GM12878 (cell line): ENCODE measurements at regions not wholly inside any gene's neighbourhood (a gene's known extent, or its start where the extent isn't known, plus 50 kb on each side); places are given as distances from the start of the nearest gene placed in this dataset.
"Not testable (repeated sequence)": the region's sequence is repeated elsewhere in the genome, so short reads cannot be mapped to it uniquely, and the experiment has no call there.

ENCODE experiments used
- ATAC-seq: fragments of 200-7000 bp; cut with Tn5 transposase; 3 replicates; pipeline ENCODE4 v1.9.1; 2020; ENCODE audit warnings: mild to moderate bottlenecking, moderate library complexity
- BruUV-seq: library from RNA; stranded (reverse); fragments of 400-500 nt; replicated peaks from 2 replicates; lab custom pipeline; 2021; lab: Mats Ljungman, UMichigan
- CTCF ChIA-PET: fragments of 300-600 bp; sonication (Branson Sonifier 250); formaldehyde crosslinking; extraction: SDS; loops from one replicate; lab custom pipeline; 2021; ENCODE audit warnings: inconsistent platforms; lab: Yijun Ruan, JAX
- POLR2A ChIA-PET: fragments of 350-600 bp; formaldehyde crosslinking; extraction: SDS; loops from one replicate; lab custom pipeline; 2021; ENCODE audit warnings: inconsistent platforms; lab: Charles Lee
- RAD21 ChIA-PET: fragments of 300-600 bp; sonication (Branson Sonifier 250); formaldehyde crosslinking; loops from one replicate; lab custom pipeline; 2023; ENCODE audit warnings: antibody characterized with exemption; ENCODE audit not compliant: unreplicated experiment; lab: Charles Lee
- SMC1A ChIA-PET: fragments of 300-600 bp; sonication (Branson Sonifier 250); formaldehyde crosslinking; loops from one replicate; lab custom pipeline; 2023; ENCODE audit not compliant: unreplicated experiment, uncharacterized antibody; lab: Charles Lee
- DNase-seq: peaks from one replicate; pipeline ENCODE4 v3.0.0-alpha.2; 2011; ENCODE audit warnings: low read depth, low spot score
- FAIRE-seq: peaks from 3 replicates; lab custom pipeline; 2011; peaks lifted over from hg19 to GRCh38; lab: Jason Lieb, UNC
- H2AFZ ChIP-seq: 2 replicates; pipeline ENCODE4 v1.6.0; 2011; ENCODE audit warnings: low read depth, low read length, control low read depth; ENCODE audit not compliant: control insufficient read depth
- H3K27ac ChIP-seq: 2 replicates; pipeline ENCODE4 v1.5.1; 2011; ENCODE audit warnings: control low read depth; ENCODE audit not compliant: control insufficient read depth, insufficient read depth
- H3K27me3 ChIP-seq, 2 experiments: replicated peaks in 1 of 2; 2 replicates each; pipeline versions ENCODE4 v1.6.0 to v1.6.1; 2011; ENCODE audit warnings: low read length in 1 of 2; ENCODE audit not compliant: control insufficient read depth in 2 of 2, insufficient read depth in 2 of 2
- H3K36me3 ChIP-seq, 2 experiments: 2 replicates each; pipeline ENCODE4 v1.5.1; 2011; ENCODE audit warnings: low read length in 1 of 2; ENCODE audit not compliant: control insufficient read depth in 2 of 2, insufficient read depth in 2 of 2
- H3K4me1 ChIP-seq: 2 replicates; pipeline ENCODE4 v1.6.1; 2011; ENCODE audit warnings: mild to moderate bottlenecking, low read length, moderate library complexity, mixed read lengths; ENCODE audit not compliant: control insufficient read depth, insufficient read depth
- H3K4me2 ChIP-seq: 2 replicates; pipeline ENCODE4 v1.6.0; 2011; ENCODE audit warnings: control low read depth; ENCODE audit not compliant: control insufficient read depth, insufficient read depth
- H3K4me3 ChIP-seq: fragments of 200-600 bp; sonication (generic); 2 replicates; pipeline ENCODE4 v1.5.1; 2016
- H3K79me2 ChIP-seq: 2 replicates; pipeline ENCODE4 v1.6.0; 2011; ENCODE audit warnings: low read length; ENCODE audit not compliant: control insufficient read depth, insufficient read depth
- H3K9ac ChIP-seq: 2 replicates; pipeline ENCODE4 v1.8.0; 2011; ENCODE audit warnings: low read length, control low read depth, mixed read lengths; ENCODE audit not compliant: control insufficient read depth, insufficient read depth
- H3K9me3 ChIP-seq: replicated peaks from 3 replicates; pipeline ENCODE4 v1.5.1; 2011; ENCODE audit warnings: mild to moderate bottlenecking, low read length; ENCODE audit not compliant: control insufficient read depth, insufficient read depth
- H4K20me1 ChIP-seq: 2 replicates; pipeline ENCODE4 v1.6.0; 2011; ENCODE audit not compliant: control insufficient read depth, insufficient read depth
- WGBS: methylation state at CpG from one replicate; pipeline ENCODE4 v1.1.6; 2016; ENCODE audit warnings: low lambda C conversion rate; ENCODE audit not compliant: insufficient replicate concordance, insufficient coverage; ENCODE audit errors: missing lambda C conversion rate; 5-methylcytosine and 5-hydroxymethylcytosine counted together
- in situ Hi-C: fragments of 300-500 bp; cut with MboI; formaldehyde crosslinking; loops from 9 replicates; pipeline ENCODE4 v1.14.3; 2018; ENCODE audit warnings: mixed read lengths
- intact Hi-C: fragments of 100-400 bp; cut with micrococcal nuclease; formaldehyde crosslinking; loops from one replicate; pipeline ENCODE4 v1.14.2; 2022; ENCODE audit not compliant: unreplicated experiment

DNA sequence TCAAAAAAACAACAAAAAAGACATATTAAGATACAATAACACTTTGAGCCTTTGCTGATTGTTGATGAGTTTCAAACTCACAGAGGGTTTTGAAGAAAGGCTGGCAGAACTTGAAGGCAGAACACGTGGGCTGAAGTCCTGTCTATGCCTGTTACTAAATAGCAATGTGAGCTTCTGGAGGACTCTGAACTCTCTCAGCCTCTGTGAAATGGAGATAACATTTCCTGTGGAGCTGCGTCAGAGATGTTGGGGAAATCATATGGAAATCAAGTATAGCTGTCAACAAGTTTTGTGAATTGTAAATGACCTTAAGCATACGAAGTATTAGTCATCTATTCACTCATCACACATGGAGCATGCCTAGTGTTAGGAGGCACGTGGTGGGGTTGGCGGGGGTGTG, 130.4 kb upstream of the ERV3-1 start:
- H3K27ac ChIP-seq, SMC1A ChIA-PET, H3K36me3 ChIP-seq, H3K79me2 ChIP-seq, BruUV-seq, H3K9me3 ChIP-seq, POLR2A ChIA-PET, RAD21 ChIA-PET, intact Hi-C loops, H3K27me3 ChIP-seq, H3K4me2 ChIP-seq, H4K20me1 ChIP-seq, DNase-seq, ATAC-seq, CTCF ChIA-PET, H3K4me1 ChIP-seq, H2AFZ ChIP-seq, H3K4me3 ChIP-seq, in situ Hi-C loops, FAIRE-seq, H3K9ac ChIP-seq: not testable (repeated sequence)
- WGBS: no CpG with 5 or more reads among the region's 5 CpGs

DNA sequence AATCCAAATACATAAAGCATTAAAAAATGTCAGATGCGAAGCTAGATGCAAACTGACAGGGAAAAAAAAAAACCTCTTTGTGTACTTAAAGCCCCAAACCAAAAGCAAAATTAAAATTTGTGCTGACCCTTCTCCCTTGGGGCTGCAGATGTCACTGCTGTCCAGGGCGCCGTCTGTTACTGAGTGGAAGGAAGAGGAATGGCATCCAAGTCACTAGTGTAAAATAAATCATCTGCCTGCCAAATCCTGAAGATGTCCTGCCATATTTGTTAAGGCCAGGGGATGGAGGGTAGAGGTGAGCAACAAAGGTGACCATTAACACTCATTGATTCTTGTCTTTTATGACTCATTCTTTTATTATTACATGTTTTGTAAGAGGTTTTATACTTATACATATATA, 126.6 kb upstream of the ERV3-1 start:
- WGBS: no CpG with 5 or more reads among the region's 3 CpGs
- in situ Hi-C loops, FAIRE-seq, H3K4me2 ChIP-seq, H3K27me3 ChIP-seq, H3K4me1 ChIP-seq, RAD21 ChIA-PET, H4K20me1 ChIP-seq, CTCF ChIA-PET, intact Hi-C loops, DNase-seq, H3K79me2 ChIP-seq, POLR2A ChIA-PET, H3K9me3 ChIP-seq, H3K36me3 ChIP-seq, H3K4me3 ChIP-seq, SMC1A ChIA-PET, H2AFZ ChIP-seq, BruUV-seq, H3K27ac ChIP-seq, H3K9ac ChIP-seq: not testable (repeated sequence)
- peak; percentile 91 for ATAC-seq

DNA sequence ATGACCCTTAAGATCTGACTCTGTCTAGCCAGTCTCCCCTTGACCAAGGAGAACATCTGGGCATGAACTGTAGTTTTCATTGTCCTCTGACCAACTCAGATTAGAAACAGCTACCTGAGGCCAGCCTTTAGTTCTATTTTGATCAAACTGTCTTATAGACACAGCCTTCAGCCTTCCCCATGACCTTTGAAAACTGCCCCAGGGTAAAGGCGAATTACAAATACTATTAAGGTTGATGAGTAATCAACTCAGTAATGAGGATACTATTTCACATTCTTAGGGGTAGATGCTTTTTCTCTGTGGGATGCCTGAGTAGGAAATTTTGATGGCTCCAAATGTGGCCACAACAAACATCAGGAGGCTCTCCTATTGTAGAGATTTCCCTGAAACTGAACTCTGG, 125.8 kb upstream of the ERV3-1 start:
- H4K20me1 ChIP-seq, CTCF ChIA-PET, H3K36me3 ChIP-seq, H3K4me1 ChIP-seq, RAD21 ChIA-PET, H3K9me3 ChIP-seq, intact Hi-C loops, H3K27ac ChIP-seq, SMC1A ChIA-PET, H3K4me2 ChIP-seq, FAIRE-seq, H2AFZ ChIP-seq, H3K79me2 ChIP-seq, POLR2A ChIA-PET, in situ Hi-C loops, BruUV-seq, H3K27me3 ChIP-seq, DNase-seq, ATAC-seq, H3K4me3 ChIP-seq, H3K9ac ChIP-seq: not testable (repeated sequence)
- no CpG with 5 or more reads among the region's 1 CpG for WGBS

DNA sequence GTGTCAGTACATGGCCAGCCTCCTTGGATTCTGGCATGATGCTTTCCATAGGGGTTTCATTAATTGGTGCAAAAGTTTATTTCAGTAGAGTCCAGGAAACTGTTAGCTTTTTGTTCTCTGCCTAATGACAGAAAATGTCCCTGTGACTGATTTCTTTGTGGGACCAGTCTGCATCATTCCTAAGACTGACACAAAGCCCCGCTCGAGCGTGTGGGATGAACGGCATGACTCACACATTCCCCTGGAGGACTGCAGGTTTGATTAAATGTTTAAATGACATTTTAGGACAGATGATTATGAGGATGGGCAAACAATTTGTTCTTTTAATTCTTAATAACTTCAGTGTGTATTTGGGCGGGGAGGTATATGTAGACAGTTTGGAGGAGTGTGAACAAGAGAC, 120.9 kb upstream of the ERV3-1 start:
- H3K27me3 ChIP-seq, H3K79me2 ChIP-seq, BruUV-seq, intact Hi-C loops, ATAC-seq, H3K4me2 ChIP-seq, H2AFZ ChIP-seq, H4K20me1 ChIP-seq, H3K9me3 ChIP-seq, in situ Hi-C loops, RAD21 ChIA-PET, H3K27ac ChIP-seq, H3K4me3 ChIP-seq, POLR2A ChIA-PET, H3K9ac ChIP-seq, CTCF ChIA-PET, FAIRE-seq, SMC1A ChIA-PET, H3K36me3 ChIP-seq, DNase-seq, H3K4me1 ChIP-seq: not testable (repeated sequence)
- WGBS: no CpG with 5 or more reads among the region's 5 CpGs
